HEK293T (cell line): ENCODE measurements at regions not wholly inside any gene's neighbourhood (a gene's known extent, or its start where the extent isn't known, plus 50 kb on each side); places are given as distances from the start of the nearest gene placed in this dataset.
A peak's percentile ranks its signal among the peaks of the same experiment; 100 is the strongest.

ENCODE experiments used
- CTCF ChIA-PET: fragments of 350-600 bp; formaldehyde crosslinking; extraction: SDS; loops from one replicate; lab custom pipeline; 2021; ENCODE audit warnings: antibody characterized with exemption, inconsistent platforms; lab: Yijun Ruan, JAX
- POLR2A ChIA-PET: fragments of 350-600 bp; formaldehyde crosslinking; extraction: SDS; loops from one replicate; lab custom pipeline; 2020; ENCODE audit warnings: antibody characterized with exemption, inconsistent platforms; lab: Yijun Ruan, JAX
- DNase-seq: peaks from one replicate; pipeline ENCODE4 v3.0.0; 2012; ENCODE audit warnings: mixed read lengths; ENCODE audit errors: extremely low spot score
- ARNT ChIP-seq: fragments of 450-650 bp; IDR thresholded peaks from 2 replicates; pipeline ENCODE4 v1.6.1; 2017; ENCODE audit warnings: mild to moderate bottlenecking
- BHLHE40 ChIP-seq: fragments of 450-650 bp; IDR thresholded peaks from 2 replicates; pipeline ENCODE4 v1.6.1; 2016; ENCODE audit warnings: mild to moderate bottlenecking, moderate library complexity, borderline replicate concordance
- CTBP1 ChIP-seq: fragments of 450-650 bp; IDR thresholded peaks from 2 replicates; pipeline ENCODE4 v1.6.1; 2016; ENCODE audit warnings: borderline replicate concordance
- ELF4 ChIP-seq: fragments of 450-650 bp; IDR thresholded peaks from 2 replicates; pipeline ENCODE4 v1.6.1; 2017; ENCODE audit warnings: antibody characterized with exemption
- FOXA1 ChIP-seq: fragments of 450-650 bp; IDR thresholded peaks from 2 replicates; pipeline ENCODE4 v1.6.1; 2016; ENCODE audit warnings: mild to moderate bottlenecking
- FOXK2 ChIP-seq: fragments of 450-650 bp; IDR thresholded peaks from 2 replicates; pipeline ENCODE4 v1.6.1; 2016; ENCODE audit warnings: mild to moderate bottlenecking
- FOXM1 ChIP-seq: fragments of 450-650 bp; IDR thresholded peaks from 2 replicates; pipeline ENCODE4 v1.6.1; 2017; ENCODE audit warnings: mild to moderate bottlenecking, borderline replicate concordance
- HDGF ChIP-seq: fragments of 450-650 bp; IDR thresholded peaks from 2 replicates; pipeline ENCODE4 v1.6.1; 2017; ENCODE audit warnings: antibody characterized with exemption, borderline replicate concordance
- L3MBTL2 ChIP-seq: fragments of 450-650 bp; conservative IDR thresholded peaks from 2 replicates; pipeline ENCODE4 v1.6.1; 2016; ENCODE audit warnings: mild to moderate bottlenecking
- LEF1 ChIP-seq: fragments of 450-650 bp; IDR thresholded peaks from 2 replicates; pipeline ENCODE4 v1.6.1; 2017; ENCODE audit warnings: mild to moderate bottlenecking, borderline replicate concordance
- NFRKB ChIP-seq: fragments of 450-650 bp; IDR thresholded peaks from 2 replicates; pipeline ENCODE4 v1.6.1; 2016; ENCODE audit warnings: mild to moderate bottlenecking, moderate library complexity
- SP1 ChIP-seq: fragments of 450-650 bp; IDR thresholded peaks from 2 replicates; pipeline ENCODE4 v1.6.1; 2017
- SUZ12 ChIP-seq: fragments of 450-650 bp; IDR thresholded peaks from 2 replicates; pipeline ENCODE4 v1.6.1; 2016; ENCODE audit warnings: mild to moderate bottlenecking
- TARDBP ChIP-seq: fragments of 450-650 bp; IDR thresholded peaks from 2 replicates; pipeline ENCODE4 v1.6.1; 2016
- ZNF384 ChIP-seq: fragments of 450-650 bp; IDR thresholded peaks from 2 replicates; pipeline ENCODE4 v1.6.1; 2016
- TF ChIP-seq, protein P1 (sequence below): fragments of 450-650 bp; IDR thresholded peaks from 2 replicates; pipeline ENCODE4 v1.6.1; 2016

DNA sequence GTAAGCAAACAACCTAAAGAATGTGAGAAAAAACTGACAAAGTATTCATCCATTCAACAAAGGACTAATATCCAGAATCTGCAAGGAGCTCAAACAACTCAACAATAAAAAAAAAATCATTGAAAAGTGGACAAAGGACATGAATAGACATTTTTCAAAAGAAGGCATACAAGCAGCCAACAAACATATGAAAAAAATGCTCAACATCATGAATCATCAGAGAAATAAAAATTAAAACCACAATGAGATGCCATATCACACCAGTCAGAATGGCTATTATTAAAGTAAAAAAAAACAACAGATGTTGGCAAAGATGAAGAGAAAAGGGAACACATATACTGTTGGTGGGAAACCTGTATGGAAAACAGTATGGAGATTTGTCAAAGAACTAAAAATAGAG lies 120.7 kb upstream of the ADGRL3 start:
- ChIA-PET CTCF (no interaction called here), POLR2A (no interaction called here)
- TF ChIP-seq CTBP1 (no peak), ZNF384 (no peak), BHLHE40 (no peak), TARDBP (no peak), LEF1 (no peak), L3MBTL2 (no peak), ARNT (no peak), FOXA1 (no peak), HDGF (no peak), SUZ12 (no peak), NFRKB (no peak), ELF4 (no peak), FOXM1 (no peak)
- TF ChIP-seq, protein P1, sequence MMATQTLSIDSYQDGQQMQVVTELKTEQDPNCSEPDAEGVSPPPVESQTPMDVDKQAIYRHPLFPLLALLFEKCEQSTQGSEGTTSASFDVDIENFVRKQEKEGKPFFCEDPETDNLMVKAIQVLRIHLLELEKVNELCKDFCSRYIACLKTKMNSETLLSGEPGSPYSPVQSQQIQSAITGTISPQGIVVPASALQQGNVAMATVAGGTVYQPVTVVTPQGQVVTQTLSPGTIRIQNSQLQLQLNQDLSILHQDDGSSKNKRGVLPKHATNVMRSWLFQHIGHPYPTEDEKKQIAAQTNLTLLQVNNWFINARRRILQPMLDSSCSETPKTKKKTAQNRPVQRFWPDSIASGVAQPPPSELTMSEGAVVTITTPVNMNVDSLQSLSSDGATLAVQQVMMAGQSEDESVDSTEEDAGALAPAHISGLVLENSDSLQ: no peak
- no peak for DNase-seq

DNA sequence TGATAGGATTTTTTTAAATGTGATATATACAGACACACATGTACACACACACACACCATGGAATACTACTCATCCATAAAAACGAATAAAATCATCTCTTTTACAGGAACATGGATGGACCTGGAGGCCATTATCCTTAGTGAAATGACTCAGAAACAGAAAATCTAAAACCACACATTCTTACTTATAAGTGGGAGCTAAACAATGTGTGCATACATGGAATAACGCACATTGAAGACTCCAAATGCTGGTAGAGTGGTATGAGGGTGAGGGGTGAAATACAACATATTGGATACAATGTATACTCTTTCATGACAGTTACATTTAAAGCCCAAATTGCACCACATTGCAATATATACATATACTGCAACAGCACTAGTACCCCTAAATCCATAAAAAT lies 120.2 kb upstream of the ADGRL3 start:
- CTCF ChIA-PET: no interaction called here
- POLR2A ChIA-PET: no interaction called here
- DNase-seq: no peak
- TF ChIP-seq TARDBP: no peak
- no peak for TF ChIP-seq SP1
- TF ChIP-seq ARNT: no peak
- no peak for TF ChIP-seq BHLHE40
- TF ChIP-seq FOXK2: no peak
- TF ChIP-seq FOXM1: no peak
- no peak for TF ChIP-seq LEF1
- no peak for TF ChIP-seq ELF4
- TF ChIP-seq, protein P1: no peak
- no peak for TF ChIP-seq NFRKB
- TF ChIP-seq L3MBTL2: no peak
- no peak for TF ChIP-seq FOXA1
- TF ChIP-seq CTBP1: no peak
- no peak for TF ChIP-seq SUZ12
- TF ChIP-seq ZNF384: no peak
- TF ChIP-seq HDGF: no peak

DNA sequence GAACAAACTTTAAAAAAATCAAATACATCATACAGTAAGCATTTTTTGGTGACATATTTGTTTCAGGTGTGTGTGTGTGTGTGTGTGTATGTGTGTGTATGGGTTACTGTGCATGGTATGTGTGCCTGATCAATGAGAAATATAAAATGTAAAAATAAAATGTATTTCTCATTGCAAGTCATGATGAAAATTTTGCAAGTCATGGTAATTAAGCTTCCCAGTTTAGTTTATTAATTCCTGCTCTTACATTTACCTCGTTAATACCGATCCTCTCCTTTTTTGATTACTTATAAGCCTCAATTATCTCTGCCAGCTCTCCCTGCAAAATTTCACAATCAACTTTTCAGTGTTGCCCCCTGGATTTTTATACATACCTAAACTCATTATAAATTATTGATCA lies 114.6 kb upstream of the ADGRL3 start:
- DNase-seq: no peak
- CTCF ChIA-PET: interaction anchor here (0.5 kb wide), 1 partner anchor 12 kb away, joined by 3 read pairs; no protein-coding TSS in a partner anchor
- TF ChIP-seq SUZ12 (no peak), ZNF384 (no peak), FOXA1 (no peak), HDGF (no peak)
- POLR2A ChIA-PET: no interaction called here

DNA sequence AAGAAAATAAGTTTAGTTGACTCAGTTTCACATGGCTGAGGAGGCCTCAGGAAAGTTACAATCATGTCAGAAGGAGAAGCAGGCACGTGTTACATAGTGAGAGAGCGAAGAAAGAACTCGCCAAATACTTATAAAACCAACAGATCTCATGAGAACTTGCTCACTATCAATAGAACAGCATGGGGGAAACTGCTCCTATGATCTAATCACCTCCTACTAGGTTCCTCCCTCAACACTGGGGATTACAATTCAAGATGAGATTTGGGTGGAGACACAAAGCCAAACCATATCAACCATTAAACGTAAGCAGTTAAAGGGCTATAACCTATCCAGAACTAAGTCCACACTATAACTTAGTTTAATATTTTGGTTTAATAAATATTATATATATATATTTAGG lies 113.8 kb upstream of the ADGRL3 start:
- ChIA-PET CTCF (no interaction called here), POLR2A (no interaction called here)
- peak; percentile 36; the same call in 1 of the 2 replicates for TF ChIP-seq L3MBTL2
- no peak for TF ChIP-seq ZNF384
- DNase-seq: no peak

DNA sequence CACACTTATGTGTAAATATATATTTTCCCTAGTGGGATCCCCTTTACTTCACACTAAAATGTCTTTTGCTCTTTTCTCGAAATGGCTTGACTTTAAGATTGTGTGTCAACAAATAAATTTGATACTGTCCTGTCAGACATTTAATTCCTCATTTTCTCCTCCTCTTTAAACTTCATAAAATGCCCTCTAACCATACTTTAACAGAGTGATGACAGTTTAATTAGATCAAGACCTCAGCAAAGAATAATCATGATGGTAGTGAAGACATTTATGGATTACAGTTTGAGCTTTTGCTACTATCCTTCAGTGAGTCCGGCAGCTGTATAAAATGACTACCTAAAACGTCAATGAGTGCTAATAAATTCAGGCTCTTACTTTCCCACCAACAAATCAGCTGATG lies 113.1 kb upstream of the ADGRL3 start:
- TF ChIP-seq, protein P1: peak; percentile 90
- TF ChIP-seq BHLHE40: no peak
- no peak for DNase-seq
- ChIA-PET POLR2A (no interaction called here), CTCF (no interaction called here)

DNA sequence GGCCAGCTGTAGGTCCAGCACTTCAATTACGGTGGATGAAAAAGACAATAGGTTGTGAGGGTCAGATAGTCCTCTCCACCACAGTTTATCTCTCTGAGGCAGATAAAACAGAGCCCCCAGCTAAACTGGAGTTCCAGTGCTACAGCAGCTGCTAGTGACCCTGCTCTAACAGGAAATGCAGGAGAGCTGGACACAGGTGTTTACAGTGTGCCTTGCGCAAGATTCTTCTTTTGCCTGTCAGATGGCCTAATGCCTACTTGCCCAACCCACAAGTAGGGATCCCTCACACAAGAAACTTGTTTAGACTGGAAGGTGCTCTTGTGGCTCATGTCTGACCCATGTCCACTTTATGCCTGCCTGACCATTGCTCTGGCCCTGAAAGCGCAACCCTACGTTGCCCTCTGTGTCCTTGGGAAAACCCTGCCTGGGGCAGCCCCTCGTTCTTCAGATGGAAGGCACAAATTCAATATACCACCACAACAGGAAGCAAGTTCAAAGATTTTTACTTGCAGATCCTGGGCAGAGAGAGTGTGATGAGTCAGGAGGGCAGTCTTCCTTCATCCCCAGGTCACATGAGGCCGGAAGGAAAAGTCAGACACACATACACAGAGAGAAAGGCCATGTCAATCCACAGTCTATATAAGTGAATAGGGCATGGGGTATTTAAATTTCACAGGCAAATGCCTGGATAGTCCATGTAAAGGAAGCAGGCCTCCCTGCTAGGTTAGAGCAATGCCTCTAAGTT lies 105.1 kb upstream of the ADGRL3 start:
- DNase-seq: no peak
- ChIA-PET CTCF (no interaction called here), POLR2A (no interaction called here)
- no peak for TF ChIP-seq CTBP1
- no peak for TF ChIP-seq LEF1
- TF ChIP-seq ELF4: no peak
- TF ChIP-seq TARDBP: no peak
- TF ChIP-seq, protein P1: no peak
- no peak for TF ChIP-seq ARNT
- no peak for TF ChIP-seq BHLHE40
- no peak for TF ChIP-seq SUZ12
- TF ChIP-seq L3MBTL2: no peak
- no peak for TF ChIP-seq FOXA1
- no peak for TF ChIP-seq NFRKB
- TF ChIP-seq FOXK2: no peak
- TF ChIP-seq HDGF: no peak
- TF ChIP-seq ZNF384: no peak
- no peak for TF ChIP-seq SP1
